ENCODE measurements at regions not wholly inside any gene's neighbourhood (a gene's known extent, or its start where the extent isn't known, plus 50 kb on each side); places are given as distances from the start of the nearest gene placed in this dataset.

- TF ChIP-seq, protein P1, sequence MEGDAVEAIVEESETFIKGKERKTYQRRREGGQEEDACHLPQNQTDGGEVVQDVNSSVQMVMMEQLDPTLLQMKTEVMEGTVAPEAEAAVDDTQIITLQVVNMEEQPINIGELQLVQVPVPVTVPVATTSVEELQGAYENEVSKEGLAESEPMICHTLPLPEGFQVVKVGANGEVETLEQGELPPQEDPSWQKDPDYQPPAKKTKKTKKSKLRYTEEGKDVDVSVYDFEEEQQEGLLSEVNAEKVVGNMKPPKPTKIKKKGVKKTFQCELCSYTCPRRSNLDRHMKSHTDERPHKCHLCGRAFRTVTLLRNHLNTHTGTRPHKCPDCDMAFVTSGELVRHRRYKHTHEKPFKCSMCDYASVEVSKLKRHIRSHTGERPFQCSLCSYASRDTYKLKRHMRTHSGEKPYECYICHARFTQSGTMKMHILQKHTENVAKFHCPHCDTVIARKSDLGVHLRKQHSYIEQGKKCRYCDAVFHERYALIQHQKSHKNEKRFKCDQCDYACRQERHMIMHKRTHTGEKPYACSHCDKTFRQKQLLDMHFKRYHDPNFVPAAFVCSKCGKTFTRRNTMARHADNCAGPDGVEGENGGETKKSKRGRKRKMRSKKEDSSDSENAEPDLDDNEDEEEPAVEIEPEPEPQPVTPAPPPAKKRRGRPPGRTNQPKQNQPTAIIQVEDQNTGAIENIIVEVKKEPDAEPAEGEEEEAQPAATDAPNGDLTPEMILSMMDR (CRISPR knock-in tag; IDR thresholded peaks at IDR 0.05): no peak
- no peak for TF ChIP-seq ATF2 (CRISPR knock-in tag; IDR thresholded peaks at IDR 0.05)
- TF ChIP-seq EZH2 (conservative IDR thresholded peaks at IDR 0.05; ENCODE audit: low read depth, low read length): no peak
- TF ChIP-seq, protein P2, sequence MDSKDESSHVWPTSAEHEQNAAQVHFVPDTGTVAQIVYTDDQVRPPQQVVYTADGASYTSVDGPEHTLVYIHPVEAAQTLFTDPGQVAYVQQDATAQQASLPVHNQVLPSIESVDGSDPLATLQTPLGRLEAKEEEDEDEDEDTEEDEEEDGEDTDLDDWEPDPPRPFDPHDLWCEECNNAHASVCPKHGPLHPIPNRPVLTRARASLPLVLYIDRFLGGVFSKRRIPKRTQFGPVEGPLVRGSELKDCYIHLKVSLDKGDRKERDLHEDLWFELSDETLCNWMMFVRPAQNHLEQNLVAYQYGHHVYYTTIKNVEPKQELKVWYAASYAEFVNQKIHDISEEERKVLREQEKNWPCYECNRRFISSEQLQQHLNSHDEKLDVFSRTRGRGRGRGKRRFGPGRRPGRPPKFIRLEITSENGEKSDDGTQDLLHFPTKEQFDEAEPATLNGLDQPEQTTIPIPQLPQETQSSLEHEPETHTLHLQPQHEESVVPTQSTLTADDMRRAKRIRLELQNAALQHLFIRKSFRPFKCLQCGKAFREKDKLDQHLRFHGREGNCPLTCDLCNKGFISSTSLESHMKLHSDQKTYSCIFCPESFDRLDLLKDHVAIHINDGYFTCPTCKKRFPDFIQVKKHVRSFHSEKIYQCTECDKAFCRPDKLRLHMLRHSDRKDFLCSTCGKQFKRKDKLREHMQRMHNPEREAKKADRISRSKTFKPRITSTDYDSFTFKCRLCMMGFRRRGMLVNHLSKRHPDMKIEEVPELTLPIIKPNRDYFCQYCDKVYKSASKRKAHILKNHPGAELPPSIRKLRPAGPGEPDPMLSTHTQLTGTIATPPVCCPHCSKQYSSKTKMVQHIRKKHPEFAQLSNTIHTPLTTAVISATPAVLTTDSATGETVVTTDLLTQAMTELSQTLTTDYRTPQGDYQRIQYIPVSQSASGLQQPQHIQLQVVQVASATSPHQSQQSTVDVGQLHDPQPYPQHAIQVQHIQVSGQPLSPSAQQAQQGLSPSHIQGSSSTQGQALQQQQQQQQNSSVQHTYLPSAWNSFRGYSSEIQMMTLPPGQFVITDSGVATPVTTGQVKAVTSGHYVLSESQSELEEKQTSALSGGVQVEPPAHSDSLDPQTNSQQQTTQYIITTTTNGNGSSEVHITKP (CRISPR knock-in tag; IDR thresholded peaks at IDR 0.05; ENCODE audit: low read depth): no peak
- no peak for TF ChIP-seq ZNF224 (CRISPR knock-in tag; IDR thresholded peaks at IDR 0.05)
- TF ChIP-seq, protein P3, sequence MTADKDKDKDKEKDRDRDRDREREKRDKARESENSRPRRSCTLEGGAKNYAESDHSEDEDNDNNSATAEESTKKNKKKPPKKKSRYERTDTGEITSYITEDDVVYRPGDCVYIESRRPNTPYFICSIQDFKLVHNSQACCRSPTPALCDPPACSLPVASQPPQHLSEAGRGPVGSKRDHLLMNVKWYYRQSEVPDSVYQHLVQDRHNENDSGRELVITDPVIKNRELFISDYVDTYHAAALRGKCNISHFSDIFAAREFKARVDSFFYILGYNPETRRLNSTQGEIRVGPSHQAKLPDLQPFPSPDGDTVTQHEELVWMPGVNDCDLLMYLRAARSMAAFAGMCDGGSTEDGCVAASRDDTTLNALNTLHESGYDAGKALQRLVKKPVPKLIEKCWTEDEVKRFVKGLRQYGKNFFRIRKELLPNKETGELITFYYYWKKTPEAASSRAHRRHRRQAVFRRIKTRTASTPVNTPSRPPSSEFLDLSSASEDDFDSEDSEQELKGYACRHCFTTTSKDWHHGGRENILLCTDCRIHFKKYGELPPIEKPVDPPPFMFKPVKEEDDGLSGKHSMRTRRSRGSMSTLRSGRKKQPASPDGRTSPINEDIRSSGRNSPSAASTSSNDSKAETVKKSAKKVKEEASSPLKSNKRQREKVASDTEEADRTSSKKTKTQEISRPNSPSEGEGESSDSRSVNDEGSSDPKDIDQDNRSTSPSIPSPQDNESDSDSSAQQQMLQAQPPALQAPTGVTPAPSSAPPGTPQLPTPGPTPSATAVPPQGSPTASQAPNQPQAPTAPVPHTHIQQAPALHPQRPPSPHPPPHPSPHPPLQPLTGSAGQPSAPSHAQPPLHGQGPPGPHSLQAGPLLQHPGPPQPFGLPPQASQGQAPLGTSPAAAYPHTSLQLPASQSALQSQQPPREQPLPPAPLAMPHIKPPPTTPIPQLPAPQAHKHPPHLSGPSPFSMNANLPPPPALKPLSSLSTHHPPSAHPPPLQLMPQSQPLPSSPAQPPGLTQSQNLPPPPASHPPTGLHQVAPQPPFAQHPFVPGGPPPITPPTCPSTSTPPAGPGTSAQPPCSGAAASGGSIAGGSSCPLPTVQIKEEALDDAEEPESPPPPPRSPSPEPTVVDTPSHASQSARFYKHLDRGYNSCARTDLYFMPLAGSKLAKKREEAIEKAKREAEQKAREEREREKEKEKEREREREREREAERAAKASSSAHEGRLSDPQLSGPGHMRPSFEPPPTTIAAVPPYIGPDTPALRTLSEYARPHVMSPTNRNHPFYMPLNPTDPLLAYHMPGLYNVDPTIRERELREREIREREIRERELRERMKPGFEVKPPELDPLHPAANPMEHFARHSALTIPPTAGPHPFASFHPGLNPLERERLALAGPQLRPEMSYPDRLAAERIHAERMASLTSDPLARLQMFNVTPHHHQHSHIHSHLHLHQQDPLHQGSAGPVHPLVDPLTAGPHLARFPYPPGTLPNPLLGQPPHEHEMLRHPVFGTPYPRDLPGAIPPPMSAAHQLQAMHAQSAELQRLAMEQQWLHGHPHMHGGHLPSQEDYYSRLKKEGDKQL (CRISPR knock-in tag; IDR thresholded peaks at IDR 0.05; ENCODE audit: low read depth): no peak
- TF ChIP-seq ZNF205 (CRISPR knock-in tag; IDR thresholded peaks at IDR 0.05): no peak
These were observed 311.3 kb upstream of the GRIN3A start for GRCh38 chr9:102049586-102050246.

All from HepG2 (cell line).